KG1 (cell line): ENCODE measurements at regions not wholly inside any gene's neighbourhood (a gene's known extent, or its start where the extent isn't known, plus 50 kb on each side); places are given as distances from the start of the nearest gene placed in this dataset.
"Not testable (repeated sequence)": the region's sequence is repeated elsewhere in the genome, so short reads cannot be mapped to it uniquely, and the experiment has no call there.

ENCODE experiments used
- DNase-seq: peaks from one replicate; lab custom pipeline; 2025; lab: John Stamatoyannopoulos, UW

DNA sequence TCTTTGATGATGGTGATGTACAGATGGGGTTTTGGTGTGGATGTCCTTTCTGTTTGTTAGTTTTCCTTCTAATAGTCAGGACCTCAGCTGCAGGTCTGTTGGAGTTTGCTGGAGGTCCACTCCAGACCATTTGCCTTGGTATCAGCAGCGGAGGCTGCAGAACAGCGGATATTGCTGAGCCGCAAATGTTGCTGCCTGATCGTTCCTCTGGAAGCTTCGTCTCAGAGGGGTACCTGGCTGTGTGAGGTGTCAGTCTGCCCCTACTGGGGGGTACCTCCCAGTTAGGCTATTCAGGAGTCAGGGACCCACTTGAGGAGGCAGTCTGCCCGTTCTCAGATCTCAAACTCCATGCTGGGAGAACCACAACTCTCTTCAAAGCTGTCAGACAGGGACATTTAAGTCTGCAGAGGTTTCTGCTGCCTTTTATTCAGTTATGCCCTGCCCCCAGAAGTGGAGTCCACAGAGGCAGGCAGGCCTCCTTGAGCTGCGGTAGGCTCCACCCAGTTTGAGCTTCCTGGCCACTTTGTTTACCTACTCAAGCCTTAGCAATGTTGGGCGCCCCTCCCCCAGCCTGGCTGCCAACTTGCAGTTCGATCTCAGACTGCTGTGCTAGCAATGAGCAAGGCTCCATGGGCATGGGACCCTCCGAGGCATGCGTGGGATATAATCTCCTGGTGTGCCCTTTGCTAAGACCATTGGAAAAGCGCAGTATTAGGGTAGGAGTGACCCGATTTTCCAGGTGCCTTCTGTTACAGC is 264.5 kb downstream of the MATN1 start:
- DNase-seq: not testable (repeated sequence)

GRCh38 chr1:30452925-30453324 is 270.5 kb downstream of the MATN1 start:
- no peak for DNase-seq

GRCh38 chr1:30452170-30452569 is 271.2 kb downstream of the MATN1 start:
- DNase-seq: no peak

DNA sequence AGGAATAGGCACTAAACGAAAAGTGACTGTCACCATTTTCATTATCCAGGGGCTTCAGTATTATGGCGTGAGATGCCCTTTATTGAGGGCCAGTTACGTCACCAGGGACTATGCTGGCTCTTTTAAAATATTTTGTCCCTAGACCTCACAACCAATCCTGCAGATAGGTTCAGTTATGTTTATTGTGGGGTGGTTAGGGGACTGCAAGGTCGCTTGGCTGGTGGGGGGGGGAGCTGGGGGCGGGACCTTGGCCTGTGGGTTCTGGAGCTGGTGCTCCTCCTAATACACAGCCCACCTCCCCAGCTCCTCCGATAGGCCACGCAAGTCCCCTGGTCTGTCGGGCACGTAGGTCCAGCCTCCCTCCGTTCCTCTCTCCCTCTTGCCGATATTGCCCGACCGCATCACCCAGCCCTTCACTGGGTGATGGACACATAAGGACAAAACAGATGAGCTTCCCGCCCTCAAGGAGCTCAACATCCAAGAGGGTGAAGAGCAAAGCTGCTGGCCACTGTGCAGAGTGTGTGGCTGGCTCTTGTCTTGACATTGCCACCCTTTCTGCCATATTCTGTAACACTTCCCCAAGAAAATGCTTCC is 271.8 kb downstream of the MATN1 start:
- no peak for DNase-seq

GRCh38 chr1:30450818-30451233 is 272.6 kb downstream of the MATN1 start:
- DNase-seq: no peak

DNA sequence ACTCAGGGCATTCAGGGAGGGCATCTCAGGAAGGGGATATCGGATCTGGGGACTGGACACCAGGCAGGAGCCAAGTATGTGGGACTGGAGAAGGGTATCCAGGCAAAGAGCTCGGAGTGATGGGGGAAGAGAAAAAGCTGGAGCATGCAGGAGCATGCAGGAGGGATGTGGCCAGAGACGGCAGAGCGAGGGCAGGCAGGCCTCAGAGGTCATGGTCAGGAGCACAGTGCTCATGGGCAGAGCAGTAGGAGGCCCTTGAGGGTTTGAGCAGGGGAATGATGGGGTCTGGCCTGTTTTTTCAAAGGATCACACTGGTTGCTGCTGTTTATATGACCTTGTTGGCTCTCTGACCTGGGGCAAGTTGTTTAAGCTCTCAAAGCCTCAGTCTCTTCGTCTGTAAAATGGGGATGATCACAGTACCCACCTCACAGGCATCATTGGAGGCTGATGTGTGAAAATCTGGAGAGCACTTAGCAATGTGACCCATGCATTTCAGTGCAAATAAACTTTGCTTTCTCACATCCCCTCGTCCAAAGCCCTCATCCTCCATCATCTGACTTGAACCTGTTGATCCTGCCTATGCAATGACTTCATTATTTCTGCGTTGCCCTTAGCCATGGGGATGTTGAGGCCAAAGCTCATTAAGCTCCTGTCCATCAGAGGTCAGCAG is 273.1 kb downstream of the MATN1 start:
- DNase-seq: no peak

DNA sequence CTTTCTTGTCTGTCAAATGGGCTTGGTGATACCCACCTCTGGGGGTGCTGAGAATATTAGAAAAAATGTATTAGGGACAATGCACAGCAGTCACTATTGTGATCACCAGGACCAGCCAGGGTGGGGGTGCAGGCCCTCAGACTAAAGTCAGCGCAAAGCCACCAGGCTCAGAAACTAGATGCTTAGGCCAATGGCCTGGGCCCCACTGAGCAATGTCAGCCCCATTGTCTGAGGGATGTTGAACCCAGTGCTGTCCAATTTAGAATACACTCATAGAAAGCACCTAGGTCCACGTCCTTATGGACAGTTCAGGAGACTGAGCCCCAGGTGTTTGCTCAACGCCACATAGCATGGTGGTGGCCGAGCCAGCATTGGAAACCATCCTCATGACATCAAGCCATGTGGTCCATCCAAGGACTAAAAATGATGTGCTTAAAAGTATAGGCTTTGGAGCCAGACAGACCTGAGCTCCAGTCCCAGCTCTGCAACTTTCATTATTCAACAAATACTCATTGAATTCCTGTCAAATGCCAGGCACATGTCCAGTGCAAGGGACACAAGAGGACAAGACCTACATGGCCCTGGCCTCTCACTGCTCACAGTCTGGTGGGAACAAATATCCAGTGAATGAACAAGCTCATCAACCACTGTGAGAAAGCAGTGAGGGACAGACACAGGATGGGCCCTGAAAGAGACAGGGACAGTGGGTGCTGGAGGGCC is 273.8 kb downstream of the MATN1 start:
- no peak for DNase-seq

DNA sequence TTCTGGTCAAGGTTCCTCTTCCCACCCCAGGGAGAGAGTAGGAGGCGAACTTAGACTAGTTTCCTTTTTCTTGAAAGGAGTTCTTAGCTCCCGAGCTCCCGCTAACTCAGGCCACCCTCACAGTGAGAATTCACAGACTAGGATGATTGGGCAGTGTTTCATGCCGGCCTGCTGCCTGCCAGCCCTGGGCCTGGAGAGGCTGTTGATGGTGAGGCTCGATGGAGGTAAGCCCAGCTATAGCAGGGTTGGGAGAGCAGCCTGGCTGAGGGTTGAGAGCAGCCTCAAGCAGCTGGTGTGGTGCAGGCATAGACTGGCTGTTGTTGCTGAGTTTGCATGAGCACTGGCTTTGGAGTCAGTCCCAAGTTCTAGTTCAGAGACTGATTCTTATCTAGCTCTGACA is 274.4 kb downstream of the MATN1 start:
- DNase-seq: no peak

DNA sequence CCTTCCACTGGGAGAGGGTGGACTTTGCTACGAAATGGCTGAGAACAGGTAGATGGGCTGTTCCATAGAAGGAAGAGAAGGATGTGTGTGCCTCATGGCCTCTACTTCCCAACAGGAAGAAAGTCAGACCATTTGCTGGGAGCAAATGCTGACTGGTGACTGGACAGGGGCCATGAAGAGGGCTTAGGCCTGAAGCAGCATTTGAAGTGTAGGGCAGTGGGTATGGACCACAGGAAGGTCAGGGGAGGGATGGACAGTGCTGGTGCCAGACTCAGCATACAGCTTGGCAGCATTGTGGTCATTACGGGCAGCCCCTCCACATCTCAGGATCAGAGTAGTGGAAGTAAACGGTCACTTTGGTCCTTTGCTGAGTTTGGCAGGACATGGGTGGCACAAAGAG is 275.7 kb downstream of the MATN1 start:
- DNase-seq: no peak

DNA sequence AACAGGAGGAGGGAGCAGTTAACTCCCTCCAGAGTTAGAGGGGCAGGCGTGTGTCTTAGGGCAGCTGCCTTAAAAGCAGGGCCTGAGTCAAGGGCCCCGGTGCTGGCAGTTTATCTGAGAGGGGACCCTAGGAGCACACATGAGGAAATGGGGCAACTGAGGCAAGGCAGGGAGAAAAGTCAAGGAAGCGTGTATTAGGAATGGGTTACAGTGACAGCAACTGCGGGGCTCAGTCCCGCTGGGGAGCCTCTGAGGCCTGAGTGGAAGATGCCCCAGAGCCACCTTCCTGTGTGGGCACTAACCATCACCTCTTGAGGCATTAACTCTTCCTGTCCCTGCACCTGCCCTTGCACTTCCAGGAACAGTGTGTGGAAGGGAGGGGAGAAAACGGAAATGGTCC is 276.3 kb downstream of the MATN1 start:
- no peak for DNase-seq

DNA sequence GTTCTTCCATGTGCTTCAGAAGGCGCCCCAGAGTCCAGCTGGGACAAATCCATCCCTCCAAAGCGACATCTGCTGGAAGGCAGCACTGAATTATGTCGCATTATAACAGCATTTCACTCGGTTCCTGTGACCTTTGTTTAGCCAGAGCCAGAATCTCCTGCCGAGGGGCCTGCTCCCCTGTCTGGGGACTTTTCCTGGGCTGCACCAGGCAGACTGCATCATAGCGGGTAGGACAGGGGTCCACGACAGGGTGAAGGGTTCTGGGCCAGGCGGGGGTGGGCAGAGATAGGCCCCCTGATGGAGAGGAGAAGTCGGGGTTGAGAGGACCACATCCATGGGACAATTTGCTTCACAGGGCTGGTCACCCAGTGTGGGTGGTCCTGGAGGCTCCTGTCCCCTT is 276.9 kb downstream of the MATN1 start:
- DNase-seq: no peak

DNA sequence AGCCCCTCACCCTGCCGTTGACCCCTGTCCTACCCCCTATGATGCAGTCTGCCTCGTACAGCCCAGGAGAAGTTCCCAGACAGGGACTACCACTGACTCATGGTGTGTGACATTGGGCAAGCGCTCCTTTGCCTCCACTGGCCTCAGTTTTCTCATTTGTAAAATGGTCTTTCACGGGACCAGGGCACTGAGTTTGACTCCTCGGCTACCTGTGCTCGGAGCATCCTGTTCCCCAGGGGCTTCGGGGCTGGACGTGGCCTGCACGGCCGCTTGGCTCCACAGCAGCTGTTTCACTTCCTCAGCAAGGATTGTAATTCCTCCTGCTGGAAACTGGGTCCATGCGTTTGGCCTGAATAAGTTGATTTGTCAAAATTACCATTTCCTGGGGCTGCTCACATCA is 277.3 kb downstream of the MATN1 start:
- no peak for DNase-seq

DNA sequence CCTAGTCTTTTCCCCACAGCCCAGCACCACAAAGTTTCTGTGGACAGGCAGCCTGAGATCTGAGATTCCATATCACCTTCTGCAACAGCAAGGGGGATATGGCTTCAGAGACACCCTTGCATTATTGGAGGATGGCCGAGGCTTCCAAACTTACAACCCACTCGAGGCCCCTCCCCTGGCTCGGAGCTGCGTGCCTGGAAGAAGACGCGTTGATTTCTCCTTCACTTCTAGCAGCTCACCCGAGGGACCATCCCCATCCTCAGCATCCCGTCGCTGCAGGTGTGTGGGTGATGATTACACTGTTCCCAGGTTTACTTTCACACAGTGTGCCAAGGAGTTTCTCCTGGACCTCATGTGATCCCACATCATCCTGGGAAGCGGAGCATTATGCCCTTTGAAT is 277.9 kb downstream of the MATN1 start:
- no peak for DNase-seq

DNA sequence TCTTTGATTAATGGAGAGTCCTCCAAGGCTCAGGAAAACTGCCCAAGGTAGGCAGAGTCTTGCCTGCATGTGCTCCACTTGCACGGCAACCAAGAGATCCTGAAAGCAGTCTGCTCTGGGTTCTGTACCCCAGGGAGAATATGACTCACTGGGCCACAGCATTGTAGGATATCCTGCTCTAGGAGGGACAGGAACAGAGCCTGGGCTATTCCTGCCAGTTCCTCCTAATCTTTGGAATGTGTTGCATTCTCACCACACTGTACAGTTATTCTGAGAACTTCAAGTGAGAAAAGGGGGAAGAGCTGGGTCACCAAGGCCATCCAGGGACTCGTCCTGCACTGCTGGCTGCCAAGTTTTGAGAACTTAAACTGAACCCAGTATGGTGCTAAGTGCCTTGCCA is 278.5 kb downstream of the MATN1 start:
- no peak for DNase-seq

GRCh38 chr1:30444401-30444800 is 279.0 kb downstream of the MATN1 start:
- no peak for DNase-seq

DNA sequence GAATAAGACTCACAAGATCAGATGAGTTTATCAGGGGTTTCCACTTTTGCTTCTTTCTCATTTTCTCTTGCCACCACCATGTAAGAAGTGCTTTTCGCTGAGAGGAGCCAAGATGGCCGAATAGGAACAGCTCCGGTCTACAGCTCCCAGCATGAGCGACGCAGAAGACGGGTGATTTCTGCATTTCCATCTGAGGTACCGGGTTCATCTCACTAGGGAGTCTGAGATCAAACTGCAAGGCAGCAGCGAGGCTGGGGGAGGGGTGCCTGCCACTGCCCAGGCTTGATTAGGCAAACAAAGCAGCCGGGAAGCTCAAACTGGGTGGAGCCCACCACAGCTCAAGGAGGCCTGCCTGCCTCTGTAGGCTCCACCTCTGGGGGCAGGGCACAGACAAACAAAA is 285.1 kb downstream of the MATN1 start:
- not testable (repeated sequence) for DNase-seq

DNA sequence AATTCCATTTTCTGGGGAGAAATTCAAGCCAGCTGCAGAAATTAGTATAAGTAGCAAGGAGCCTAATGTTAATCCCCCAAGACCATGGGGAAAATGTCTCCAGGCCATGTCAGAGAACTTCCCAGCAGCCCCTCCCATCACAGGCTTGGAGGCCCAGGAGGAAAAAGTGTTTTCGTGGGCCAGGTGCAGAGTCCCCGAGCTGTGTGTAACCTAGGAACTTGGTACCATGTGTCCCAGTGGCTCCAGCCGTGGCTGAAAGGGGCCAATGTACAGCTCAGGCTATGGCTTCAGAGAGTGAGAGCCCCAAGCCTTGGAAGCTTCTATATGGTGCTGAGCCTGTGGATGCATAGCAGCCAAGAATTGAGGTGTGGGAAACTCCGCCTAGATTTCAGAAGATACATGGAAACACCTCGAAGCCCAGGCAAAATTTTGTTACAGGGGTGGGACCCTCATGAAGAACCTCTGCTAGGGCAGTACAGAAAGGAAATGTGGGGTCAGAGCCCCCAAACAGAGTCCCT is 286.3 kb downstream of the MATN1 start:
- DNase-seq: no peak

- DNase-seq: no peak
Observed at GRCh38 chr1:30427545-30427944, 295.8 kb downstream of the MATN1 start.

DNA sequence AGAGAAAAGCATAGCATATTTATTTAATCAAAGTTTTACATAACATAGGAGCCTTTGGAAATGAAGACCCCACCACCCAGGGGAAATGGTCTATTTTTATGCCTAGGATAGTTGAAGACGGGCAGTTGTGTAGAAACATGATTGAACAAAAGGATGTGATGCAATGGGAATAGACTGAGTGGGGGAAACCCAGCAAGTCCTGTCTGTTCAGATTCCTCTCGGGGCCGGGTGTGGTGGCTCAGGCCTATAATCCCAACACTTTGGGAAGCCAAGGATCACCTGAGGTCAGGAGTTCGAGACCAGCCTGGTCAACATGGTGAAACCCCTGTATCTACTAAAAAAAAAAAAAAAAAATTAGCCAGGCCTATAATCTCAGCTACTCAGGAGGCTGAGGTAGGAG is 298.3 kb downstream of the MATN1 start:
- DNase-seq: no peak

GRCh38 chr1:30423570-30423969 is 299.8 kb downstream of the MATN1 start:
- DNase-seq: no peak

DNA sequence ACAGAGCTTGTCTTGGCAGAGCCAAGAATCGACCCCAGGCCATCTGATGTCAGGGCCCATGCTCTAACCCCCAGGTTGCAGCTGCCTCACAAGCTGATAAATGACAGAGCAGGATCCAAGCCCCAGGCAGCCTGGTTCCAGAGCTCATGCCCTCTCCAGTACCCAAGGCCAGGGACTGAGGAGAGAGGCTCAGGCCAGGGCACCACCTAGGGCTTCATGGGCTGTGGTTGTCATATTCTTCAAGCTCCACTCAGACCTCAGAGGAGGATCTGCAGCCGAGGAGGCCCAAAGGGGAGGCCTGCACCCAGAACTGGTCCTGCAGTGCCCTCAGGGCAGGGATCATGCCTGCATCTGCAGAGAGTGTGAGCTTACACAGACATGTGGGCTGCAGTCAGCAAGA is 301.1 kb downstream of the MATN1 start:
- no peak for DNase-seq

GRCh38 chr1:30420519-30421050 is 302.8 kb downstream of the MATN1 start:
- DNase-seq: no peak
